Neural cell (in vitro differentiated cells): ENCODE measurements at regions not wholly inside any gene's neighbourhood (a gene's known extent, or its start where the extent isn't known, plus 50 kb on each side); places are given as distances from the start of the nearest gene placed in this dataset.

Experiments
- CTCF ChIP-seq: fragments of 450-650 bp; IDR thresholded peaks from 2 replicates; pipeline ENCODE4 v1.5.1; 2014; ENCODE audit warnings: antibody characterized with exemption, mild to moderate bottlenecking, moderate library complexity; ENCODE audit not compliant: poor library complexity, severe bottlenecking
- EP300 ChIP-seq: fragments of 450-650 bp; conservative IDR thresholded peaks from 2 replicates; pipeline ENCODE4 v1.6.1; 2014; ENCODE audit warnings: antibody characterized with exemption, mild to moderate bottlenecking, moderate library complexity; ENCODE audit not compliant: poor library complexity, severe bottlenecking
- EZH2 ChIP-seq: fragments of 200-600, 300-800 bp; shearing (Covaris generic), sonication (generic); IDR thresholded peaks from 2 replicates; pipeline ENCODE4 v1.6.1; 2014; ENCODE audit warnings: antibody characterized with exemption, low read length, borderline replicate concordance, mild to moderate bottlenecking; ENCODE audit not compliant: insufficient read depth, poor library complexity, severe bottlenecking
- POLR2AphosphoS5 ChIP-seq: IDR thresholded peaks from 2 replicates; pipeline ENCODE4 v1.6.1; 2012
- RAD21 ChIP-seq: fragments of 450-650 bp; conservative IDR thresholded peaks from 2 replicates; pipeline ENCODE4 v1.6.1; 2014; ENCODE audit warnings: antibody characterized with exemption, mild to moderate bottlenecking, moderate library complexity
- SMC3 ChIP-seq: fragments of 450-650 bp; conservative IDR thresholded peaks from 2 replicates; pipeline ENCODE4 v1.6.1; 2014; ENCODE audit warnings: antibody characterized with exemption, mild to moderate bottlenecking, moderate library complexity; ENCODE audit not compliant: poor library complexity
- TAF1 ChIP-seq: IDR thresholded peaks from 2 replicates; pipeline ENCODE4 v1.6.1; 2012; ENCODE audit warnings: low read depth
- TF ChIP-seq, protein P1 (sequence below): IDR thresholded peaks from 2 replicates; pipeline ENCODE4 v1.6.1; 2012; ENCODE audit warnings: borderline replicate concordance

DNA sequence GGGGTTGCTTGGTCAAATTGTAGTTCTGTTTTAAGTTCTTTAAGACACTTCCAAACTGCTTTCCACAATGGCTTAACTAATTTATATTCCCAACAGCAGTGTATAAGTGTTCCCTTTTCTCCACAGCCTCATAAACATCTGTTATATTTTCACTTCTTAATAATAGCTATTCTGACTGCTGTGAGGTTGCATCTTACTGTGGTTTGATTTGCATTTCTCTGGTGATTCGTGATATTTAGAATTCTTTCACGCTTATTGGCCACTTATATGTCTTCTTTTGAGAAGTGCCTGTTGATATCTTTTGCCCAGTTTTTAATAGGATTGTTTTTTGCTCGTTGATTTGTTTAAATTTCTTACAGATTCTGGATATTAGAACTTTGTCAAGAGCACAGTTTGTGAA is 278.6 kb upstream of the ITM2A start:
- TF ChIP-seq EP300 (no peak), EZH2 (no peak), POLR2AphosphoS5 (no peak), CTCF (no peak), TAF1 (no peak), SMC3 (no peak), RAD21 (no peak)
- TF ChIP-seq, protein P1, sequence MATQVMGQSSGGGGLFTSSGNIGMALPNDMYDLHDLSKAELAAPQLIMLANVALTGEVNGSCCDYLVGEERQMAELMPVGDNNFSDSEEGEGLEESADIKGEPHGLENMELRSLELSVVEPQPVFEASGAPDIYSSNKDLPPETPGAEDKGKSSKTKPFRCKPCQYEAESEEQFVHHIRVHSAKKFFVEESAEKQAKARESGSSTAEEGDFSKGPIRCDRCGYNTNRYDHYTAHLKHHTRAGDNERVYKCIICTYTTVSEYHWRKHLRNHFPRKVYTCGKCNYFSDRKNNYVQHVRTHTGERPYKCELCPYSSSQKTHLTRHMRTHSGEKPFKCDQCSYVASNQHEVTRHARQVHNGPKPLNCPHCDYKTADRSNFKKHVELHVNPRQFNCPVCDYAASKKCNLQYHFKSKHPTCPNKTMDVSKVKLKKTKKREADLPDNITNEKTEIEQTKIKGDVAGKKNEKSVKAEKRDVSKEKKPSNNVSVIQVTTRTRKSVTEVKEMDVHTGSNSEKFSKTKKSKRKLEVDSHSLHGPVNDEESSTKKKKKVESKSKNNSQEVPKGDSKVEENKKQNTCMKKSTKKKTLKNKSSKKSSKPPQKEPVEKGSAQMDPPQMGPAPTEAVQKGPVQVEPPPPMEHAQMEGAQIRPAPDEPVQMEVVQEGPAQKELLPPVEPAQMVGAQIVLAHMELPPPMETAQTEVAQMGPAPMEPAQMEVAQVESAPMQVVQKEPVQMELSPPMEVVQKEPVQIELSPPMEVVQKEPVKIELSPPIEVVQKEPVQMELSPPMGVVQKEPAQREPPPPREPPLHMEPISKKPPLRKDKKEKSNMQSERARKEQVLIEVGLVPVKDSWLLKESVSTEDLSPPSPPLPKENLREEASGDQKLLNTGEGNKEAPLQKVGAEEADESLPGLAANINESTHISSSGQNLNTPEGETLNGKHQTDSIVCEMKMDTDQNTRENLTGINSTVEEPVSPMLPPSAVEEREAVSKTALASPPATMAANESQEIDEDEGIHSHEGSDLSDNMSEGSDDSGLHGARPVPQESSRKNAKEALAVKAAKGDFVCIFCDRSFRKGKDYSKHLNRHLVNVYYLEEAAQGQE: no peak
